ENCODE measurements at regions not wholly inside any gene's neighbourhood (a gene's known extent, or its start where the extent isn't known, plus 50 kb on each side); places are given as distances from the start of the nearest gene placed in this dataset.

DNA sequence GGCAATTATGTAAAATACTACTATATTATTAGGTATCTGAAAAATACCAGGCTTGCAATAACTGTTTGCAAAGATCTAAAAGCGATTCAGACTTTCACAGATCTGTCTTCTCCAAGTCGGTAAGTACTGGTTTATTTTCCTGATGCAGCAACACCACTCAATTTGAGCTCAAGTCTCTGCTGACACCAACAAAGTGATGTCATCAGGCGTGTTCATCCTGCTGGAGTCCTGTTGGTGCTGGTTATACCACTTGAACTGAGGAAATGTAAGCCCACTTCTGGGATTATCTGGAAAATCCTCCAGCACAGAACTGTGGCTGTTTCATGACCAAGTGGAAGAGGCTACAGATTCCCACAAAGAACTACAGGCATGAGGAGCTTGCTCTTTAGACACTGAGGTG lies 267.6 kb downstream of the BCL2 start:
- TF ChIP-seq CTCF (optimal IDR thresholded peaks at IDR 0.05 in 1 of 3, IDR thresholded peaks at IDR 0.05 in 1 of 3, conservative IDR thresholded peaks at IDR 0.05 in 1 of 3; ENCODE audit: extremely low read depth in 1 of 3, insufficient read depth in 2 of 3, low read length in 3 of 3) (no peak), EZH2 (IDR thresholded peaks at IDR 0.05; ENCODE audit: low read length) (no peak)

Data from keratinocyte (primary cell).